ENCODE measurements at regions not wholly inside any gene's neighbourhood (a gene's known extent, or its start where the extent isn't known, plus 50 kb on each side); places are given as distances from the start of the nearest gene placed in this dataset.

DNA sequence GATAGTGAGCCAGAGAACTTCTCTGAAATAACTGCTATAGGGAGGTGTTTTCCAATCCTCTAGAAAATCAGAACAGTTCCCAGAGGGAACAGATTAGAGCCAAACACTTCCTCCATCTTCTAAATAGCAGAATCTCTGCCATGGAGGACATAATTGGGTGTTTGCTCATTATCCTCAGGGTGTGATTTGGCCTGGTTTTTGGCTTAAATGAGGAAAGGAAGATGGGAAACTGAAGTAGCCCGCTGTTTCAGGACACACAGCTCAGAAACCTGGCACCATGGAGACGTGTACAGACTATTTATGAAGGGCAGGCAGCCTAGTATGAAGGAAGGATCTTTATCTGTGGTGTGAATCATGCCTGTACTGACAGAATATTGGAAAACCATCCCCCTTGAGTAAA, 231.7 kb upstream of the PRKD1 start:
- no peak overlapping the region for H3K27ac ChIP-seq (ENCODE audit: control insufficient read depth, insufficient read depth)
- no peak for ATAC-seq
- ChIA-PET POLR2A (no interaction called here), RAD21 (ENCODE audit: unreplicated experiment) (no interaction called here), SMC1A (ENCODE audit: uncharacterized antibody, unreplicated experiment) (no interaction called here), CTCF (no interaction called here)
- no peaks in the 10 kb centered on the region for H3K36me3 ChIP-seq (ENCODE audit: control insufficient read depth in 2 of 2, insufficient read depth in 2 of 2, low read length in 1 of 2)
- in situ Hi-C loops (cut with MboI) (no loop called here), intact Hi-C loops (cut with micrococcal nuclease; ENCODE audit: unreplicated experiment) (no loop called here)
- no peaks in the 10 kb centered on the region for H4K20me1 ChIP-seq (ENCODE audit: control insufficient read depth, insufficient read depth)
- no peaks in the 10 kb centered on the region for H3K4me1 ChIP-seq (ENCODE audit: control insufficient read depth, insufficient read depth, low read length)
- H3K4me2 ChIP-seq (ENCODE audit: control insufficient read depth, insufficient read depth): no peak overlapping the region
- H3K9me3 ChIP-seq (replicated peaks; ENCODE audit: control insufficient read depth, insufficient read depth, low read length): no peaks in the 10 kb centered on the region
- H3K4me3 ChIP-seq: no peak overlapping the region
- no peak for FAIRE-seq
- no peak overlapping the region for H2AFZ ChIP-seq (ENCODE audit: control insufficient read depth, low read depth, low read length)
- no TSS peak for BruUV-seq (replicated peaks)
- 0% methylated on average over 2 of the region's 2 CpGs for WGBS (ENCODE audit: insufficient coverage, insufficient replicate concordance, low lambda C conversion rate, missing lambda C conversion rate)
- no peak overlapping the region for H3K9ac ChIP-seq (ENCODE audit: control insufficient read depth, insufficient read depth, low read length)
- H3K79me2 ChIP-seq (ENCODE audit: control insufficient read depth, insufficient read depth, low read length): no peaks in the 10 kb centered on the region
- no peak for DNase-seq (ENCODE audit: low read depth, low spot score)
- H3K27me3 ChIP-seq (replicated peaks in 1 of 2; ENCODE audit: control insufficient read depth in 2 of 2, insufficient read depth in 2 of 2, low read length in 1 of 2): no peaks in the 10 kb centered on the region
- TF ChIP-seq, protein P1, sequence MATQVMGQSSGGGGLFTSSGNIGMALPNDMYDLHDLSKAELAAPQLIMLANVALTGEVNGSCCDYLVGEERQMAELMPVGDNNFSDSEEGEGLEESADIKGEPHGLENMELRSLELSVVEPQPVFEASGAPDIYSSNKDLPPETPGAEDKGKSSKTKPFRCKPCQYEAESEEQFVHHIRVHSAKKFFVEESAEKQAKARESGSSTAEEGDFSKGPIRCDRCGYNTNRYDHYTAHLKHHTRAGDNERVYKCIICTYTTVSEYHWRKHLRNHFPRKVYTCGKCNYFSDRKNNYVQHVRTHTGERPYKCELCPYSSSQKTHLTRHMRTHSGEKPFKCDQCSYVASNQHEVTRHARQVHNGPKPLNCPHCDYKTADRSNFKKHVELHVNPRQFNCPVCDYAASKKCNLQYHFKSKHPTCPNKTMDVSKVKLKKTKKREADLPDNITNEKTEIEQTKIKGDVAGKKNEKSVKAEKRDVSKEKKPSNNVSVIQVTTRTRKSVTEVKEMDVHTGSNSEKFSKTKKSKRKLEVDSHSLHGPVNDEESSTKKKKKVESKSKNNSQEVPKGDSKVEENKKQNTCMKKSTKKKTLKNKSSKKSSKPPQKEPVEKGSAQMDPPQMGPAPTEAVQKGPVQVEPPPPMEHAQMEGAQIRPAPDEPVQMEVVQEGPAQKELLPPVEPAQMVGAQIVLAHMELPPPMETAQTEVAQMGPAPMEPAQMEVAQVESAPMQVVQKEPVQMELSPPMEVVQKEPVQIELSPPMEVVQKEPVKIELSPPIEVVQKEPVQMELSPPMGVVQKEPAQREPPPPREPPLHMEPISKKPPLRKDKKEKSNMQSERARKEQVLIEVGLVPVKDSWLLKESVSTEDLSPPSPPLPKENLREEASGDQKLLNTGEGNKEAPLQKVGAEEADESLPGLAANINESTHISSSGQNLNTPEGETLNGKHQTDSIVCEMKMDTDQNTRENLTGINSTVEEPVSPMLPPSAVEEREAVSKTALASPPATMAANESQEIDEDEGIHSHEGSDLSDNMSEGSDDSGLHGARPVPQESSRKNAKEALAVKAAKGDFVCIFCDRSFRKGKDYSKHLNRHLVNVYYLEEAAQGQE (IDR thresholded peaks at IDR 0.05; ENCODE audit: low read depth, low read length): no peak
- no peak for TF ChIP-seq FOXM1 (IDR thresholded peaks at IDR 0.05; ENCODE audit: low read depth, low read length)
- TF ChIP-seq ESRRA (IDR thresholded peaks at IDR 0.05; ENCODE audit: low read length): no peak
- no peak for TF ChIP-seq EGR1 (IDR thresholded peaks at IDR 0.05; ENCODE audit: borderline replicate concordance in 1 of 2, low read depth in 2 of 2, low read length in 2 of 2)
- TF ChIP-seq RCOR1 (conservative IDR thresholded peaks at IDR 0.05; ENCODE audit: low read depth, low read length): no peak
- no peak for TF ChIP-seq DPF2 (IDR thresholded peaks at IDR 0.05)
- TF ChIP-seq ZNF384 (IDR thresholded peaks at IDR 0.05; ENCODE audit: borderline replicate concordance, low read depth, low read length): no peak
- no peak for TF ChIP-seq IRF4 (IDR thresholded peaks at IDR 0.05; ENCODE audit: low read depth, low read length)
- no peak for TF ChIP-seq YBX1 (IDR thresholded peaks at IDR 0.05)
- no peak for TF ChIP-seq BRCA1 (IDR thresholded peaks at IDR 0.05; ENCODE audit: low read depth, low read length)
- no peak for TF ChIP-seq ZBTB4 (CRISPR knock-in tag; IDR thresholded peaks at IDR 0.05)
- no peak for TF ChIP-seq ELK1 (IDR thresholded peaks at IDR 0.05; ENCODE audit: low read depth, low read length)
- TF ChIP-seq, protein P2, sequence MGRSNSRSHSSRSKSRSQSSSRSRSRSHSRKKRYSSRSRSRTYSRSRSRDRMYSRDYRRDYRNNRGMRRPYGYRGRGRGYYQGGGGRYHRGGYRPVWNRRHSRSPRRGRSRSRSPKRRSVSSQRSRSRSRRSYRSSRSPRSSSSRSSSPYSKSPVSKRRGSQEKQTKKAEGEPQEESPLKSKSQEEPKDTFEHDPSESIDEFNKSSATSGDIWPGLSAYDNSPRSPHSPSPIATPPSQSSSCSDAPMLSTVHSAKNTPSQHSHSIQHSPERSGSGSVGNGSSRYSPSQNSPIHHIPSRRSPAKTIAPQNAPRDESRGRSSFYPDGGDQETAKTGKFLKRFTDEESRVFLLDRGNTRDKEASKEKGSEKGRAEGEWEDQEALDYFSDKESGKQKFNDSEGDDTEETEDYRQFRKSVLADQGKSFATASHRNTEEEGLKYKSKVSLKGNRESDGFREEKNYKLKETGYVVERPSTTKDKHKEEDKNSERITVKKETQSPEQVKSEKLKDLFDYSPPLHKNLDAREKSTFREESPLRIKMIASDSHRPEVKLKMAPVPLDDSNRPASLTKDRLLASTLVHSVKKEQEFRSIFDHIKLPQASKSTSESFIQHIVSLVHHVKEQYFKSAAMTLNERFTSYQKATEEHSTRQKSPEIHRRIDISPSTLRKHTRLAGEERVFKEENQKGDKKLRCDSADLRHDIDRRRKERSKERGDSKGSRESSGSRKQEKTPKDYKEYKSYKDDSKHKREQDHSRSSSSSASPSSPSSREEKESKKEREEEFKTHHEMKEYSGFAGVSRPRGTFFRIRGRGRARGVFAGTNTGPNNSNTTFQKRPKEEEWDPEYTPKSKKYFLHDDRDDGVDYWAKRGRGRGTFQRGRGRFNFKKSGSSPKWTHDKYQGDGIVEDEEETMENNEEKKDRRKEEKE (IDR thresholded peaks at IDR 0.05): no peak

Data from GM12878 (cell line).